GM12878 (cell line): ENCODE measurements at regions not wholly inside any gene's neighbourhood (a gene's known extent, or its start where the extent isn't known, plus 50 kb on each side); places are given as distances from the start of the nearest gene placed in this dataset.

ENCODE experiments used
- ATAC-seq: fragments of 200-7000 bp; cut with Tn5 transposase; 3 replicates; pipeline ENCODE4 v1.9.1; 2020; ENCODE audit warnings: mild to moderate bottlenecking, moderate library complexity
- BruUV-seq: library from RNA; stranded (reverse); fragments of 400-500 nt; replicated peaks from 2 replicates; lab custom pipeline; 2021; lab: Mats Ljungman, UMichigan
- CTCF ChIA-PET: fragments of 300-600 bp; sonication (Branson Sonifier 250); formaldehyde crosslinking; extraction: SDS; loops from one replicate; lab custom pipeline; 2021; ENCODE audit warnings: inconsistent platforms; lab: Yijun Ruan, JAX
- POLR2A ChIA-PET: fragments of 350-600 bp; formaldehyde crosslinking; extraction: SDS; loops from one replicate; lab custom pipeline; 2021; ENCODE audit warnings: inconsistent platforms; lab: Charles Lee
- RAD21 ChIA-PET: fragments of 300-600 bp; sonication (Branson Sonifier 250); formaldehyde crosslinking; loops from one replicate; lab custom pipeline; 2023; ENCODE audit warnings: antibody characterized with exemption; ENCODE audit not compliant: unreplicated experiment; lab: Charles Lee
- SMC1A ChIA-PET: fragments of 300-600 bp; sonication (Branson Sonifier 250); formaldehyde crosslinking; loops from one replicate; lab custom pipeline; 2023; ENCODE audit not compliant: unreplicated experiment, uncharacterized antibody; lab: Charles Lee
- DNase-seq: peaks from one replicate; pipeline ENCODE4 v3.0.0-alpha.2; 2011; ENCODE audit warnings: low read depth, low spot score
- FAIRE-seq: peaks from 3 replicates; lab custom pipeline; 2011; peaks lifted over from hg19 to GRCh38; lab: Jason Lieb, UNC
- H2AFZ ChIP-seq: 2 replicates; pipeline ENCODE4 v1.6.0; 2011; ENCODE audit warnings: low read depth, low read length, control low read depth; ENCODE audit not compliant: control insufficient read depth
- H3K27ac ChIP-seq: 2 replicates; pipeline ENCODE4 v1.5.1; 2011; ENCODE audit warnings: control low read depth; ENCODE audit not compliant: control insufficient read depth, insufficient read depth
- H3K27me3 ChIP-seq, 2 experiments: replicated peaks in 1 of 2; 2 replicates each; pipeline versions ENCODE4 v1.6.0 to v1.6.1; 2011; ENCODE audit warnings: low read length in 1 of 2; ENCODE audit not compliant: control insufficient read depth in 2 of 2, insufficient read depth in 2 of 2
- H3K36me3 ChIP-seq, 2 experiments: 2 replicates each; pipeline ENCODE4 v1.5.1; 2011; ENCODE audit warnings: low read length in 1 of 2; ENCODE audit not compliant: control insufficient read depth in 2 of 2, insufficient read depth in 2 of 2
- H3K4me1 ChIP-seq: 2 replicates; pipeline ENCODE4 v1.6.1; 2011; ENCODE audit warnings: mild to moderate bottlenecking, low read length, moderate library complexity, mixed read lengths; ENCODE audit not compliant: control insufficient read depth, insufficient read depth
- H3K4me2 ChIP-seq: 2 replicates; pipeline ENCODE4 v1.6.0; 2011; ENCODE audit warnings: control low read depth; ENCODE audit not compliant: control insufficient read depth, insufficient read depth
- H3K4me3 ChIP-seq: fragments of 200-600 bp; sonication (generic); 2 replicates; pipeline ENCODE4 v1.5.1; 2016
- H3K79me2 ChIP-seq: 2 replicates; pipeline ENCODE4 v1.6.0; 2011; ENCODE audit warnings: low read length; ENCODE audit not compliant: control insufficient read depth, insufficient read depth
- H3K9ac ChIP-seq: 2 replicates; pipeline ENCODE4 v1.8.0; 2011; ENCODE audit warnings: low read length, control low read depth, mixed read lengths; ENCODE audit not compliant: control insufficient read depth, insufficient read depth
- H3K9me3 ChIP-seq: replicated peaks from 3 replicates; pipeline ENCODE4 v1.5.1; 2011; ENCODE audit warnings: mild to moderate bottlenecking, low read length; ENCODE audit not compliant: control insufficient read depth, insufficient read depth
- H4K20me1 ChIP-seq: 2 replicates; pipeline ENCODE4 v1.6.0; 2011; ENCODE audit not compliant: control insufficient read depth, insufficient read depth
- BHLHE40 ChIP-seq, 2 experiments: fragments of 450-650 bp in 1 of 2; IDR thresholded peaks; 2 replicates each; pipeline ENCODE4 v1.6.1; 2011 to 2017; ENCODE audit warnings: low read depth in 2 of 2, borderline replicate concordance in 1 of 2, improper control_type of control experiment in 1 of 2, low read length in 1 of 2, mild to moderate bottlenecking in 1 of 2
- E2F4 ChIP-seq: IDR thresholded peaks from 2 replicates; pipeline ENCODE4 v1.6.1; 2012; ENCODE audit warnings: low read depth, low read length, improper control_type of control experiment
- FOXK2 ChIP-seq: fragments of 450-650 bp; IDR thresholded peaks from 2 replicates; pipeline ENCODE4 v1.6.1; 2017; ENCODE audit warnings: mild to moderate bottlenecking, moderate library complexity
- GABPA ChIP-seq: IDR thresholded peaks from 2 replicates; pipeline ENCODE4 v1.6.1; 2014; ENCODE audit warnings: antibody characterized with exemption, low read depth, mild to moderate bottlenecking, inconsistent platforms
- HSF1 ChIP-seq: fragments of 150-350 bp; IDR thresholded peaks from 2 replicates; pipeline ENCODE4 v1.6.1; 2014; ENCODE audit warnings: mild to moderate bottlenecking, low read depth, low read length
- JUNB ChIP-seq: IDR thresholded peaks from 2 replicates; pipeline ENCODE4 v1.6.1; 2016; ENCODE audit warnings: antibody characterized with exemption, mild to moderate bottlenecking
- LARP7 ChIP-seq: fragments of 450-650 bp; IDR thresholded peaks from 2 replicates; pipeline ENCODE4 v1.6.1; 2017; ENCODE audit warnings: mild to moderate bottlenecking
- STAT1 ChIP-seq: fragments of 450-650 bp; conservative IDR thresholded peaks from 2 replicates; pipeline ENCODE4 v1.6.1; 2014; ENCODE audit warnings: antibody characterized with exemption, mild to moderate bottlenecking
- SUZ12 ChIP-seq: fragments of 200-600 bp; sonication (generic); IDR thresholded peaks from one replicate; pipeline ENCODE4 v1.6.1; 2018; ENCODE audit warnings: antibody characterized with exemption, mild to moderate bottlenecking; ENCODE audit not compliant: unreplicated experiment
- WRNIP1 ChIP-seq: IDR thresholded peaks from 2 replicates; pipeline ENCODE4 v1.6.1; 2011; ENCODE audit warnings: low read depth, low read length, improper control_type of control experiment, borderline replicate concordance
- ZNF217 ChIP-seq: fragments of 450-650 bp; IDR thresholded peaks from 2 replicates; pipeline ENCODE4 v1.6.1; 2017; ENCODE audit warnings: antibody characterized with exemption, mild to moderate bottlenecking
- WGBS: methylation state at CpG from one replicate; pipeline ENCODE4 v1.1.6; 2016; ENCODE audit warnings: low lambda C conversion rate; ENCODE audit not compliant: insufficient replicate concordance, insufficient coverage; ENCODE audit errors: missing lambda C conversion rate; 5-methylcytosine and 5-hydroxymethylcytosine counted together
- in situ Hi-C: fragments of 300-500 bp; cut with MboI; formaldehyde crosslinking; loops from 9 replicates; pipeline ENCODE4 v1.14.3; 2018; ENCODE audit warnings: mixed read lengths
- intact Hi-C: fragments of 100-400 bp; cut with micrococcal nuclease; formaldehyde crosslinking; loops from one replicate; pipeline ENCODE4 v1.14.2; 2022; ENCODE audit not compliant: unreplicated experiment
- TF ChIP-seq, protein P1 (sequence below): fragments of 450-650 bp; conservative IDR thresholded peaks from 2 replicates; pipeline ENCODE4 v1.6.1; 2017; ENCODE audit warnings: mild to moderate bottlenecking, moderate library complexity
- TF ChIP-seq, protein P2 (sequence below): fragments of 450-650 bp; IDR thresholded peaks from 2 replicates; pipeline ENCODE4 v1.6.1; 2017; ENCODE audit warnings: mild to moderate bottlenecking

DNA sequence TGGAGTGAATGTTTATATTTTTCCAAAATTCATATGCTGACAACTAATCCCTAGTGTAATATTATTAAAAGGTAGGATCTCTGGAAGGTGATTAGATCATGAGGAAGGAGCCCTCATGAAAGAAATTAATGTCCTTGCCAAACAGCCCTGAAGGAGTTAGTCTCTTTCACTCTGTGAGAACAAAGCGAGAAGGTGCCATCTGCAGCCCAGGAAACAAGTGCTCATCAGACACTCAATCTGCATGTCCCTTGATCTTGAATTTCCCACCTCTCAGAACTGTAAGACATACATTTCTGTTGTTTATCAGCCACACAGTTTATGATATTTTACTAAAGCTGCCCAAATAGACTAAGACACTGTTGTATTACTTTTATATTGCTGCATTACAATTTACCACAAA lies 1283.4 kb downstream of the PCDH7 start:
- Histone ChIP-seq H3K27ac (no peak overlapping the region), H4K20me1 (no peaks in the 10 kb centered on the region), H3K9me3 (no peaks in the 10 kb centered on the region), H3K4me2 (no peak overlapping the region), H3K4me1 (no peaks in the 10 kb centered on the region), H2AFZ (no peak overlapping the region), H3K79me2 (no peaks in the 10 kb centered on the region), H3K27me3 (no peaks in the 10 kb centered on the region), H3K36me3 (no peaks in the 10 kb centered on the region), H3K4me3 (no peak overlapping the region), H3K9ac (no peak overlapping the region)
- intact Hi-C loops (no loop called here), in situ Hi-C loops (no loop called here)
- ChIA-PET POLR2A (no interaction called here), SMC1A (no interaction called here), RAD21 (no interaction called here), CTCF (no interaction called here)
- no TSS peak for BruUV-seq
- no peak for DNase-seq
- no peak for ATAC-seq
- FAIRE-seq = no peak
- 0% methylated on average over 1 of the region's 1 CpG for WGBS
- TF ChIP-seq SUZ12 (no peak), FOXK2 (no peak), WRNIP1 (no peak), HSF1 (no peak), E2F4 (no peak), STAT1 (no peak), LARP7 (no peak), BHLHE40 (IDR thresholded peaks at IDR 0.05; ENCODE audit: borderline replicate concordance in 1 of 2, low read depth in 2 of 2, low read length in 1 of 2) (no peak), ZNF217 (no peak), GABPA (no peak), JUNB (no peak)
- TF ChIP-seq, protein P1, sequence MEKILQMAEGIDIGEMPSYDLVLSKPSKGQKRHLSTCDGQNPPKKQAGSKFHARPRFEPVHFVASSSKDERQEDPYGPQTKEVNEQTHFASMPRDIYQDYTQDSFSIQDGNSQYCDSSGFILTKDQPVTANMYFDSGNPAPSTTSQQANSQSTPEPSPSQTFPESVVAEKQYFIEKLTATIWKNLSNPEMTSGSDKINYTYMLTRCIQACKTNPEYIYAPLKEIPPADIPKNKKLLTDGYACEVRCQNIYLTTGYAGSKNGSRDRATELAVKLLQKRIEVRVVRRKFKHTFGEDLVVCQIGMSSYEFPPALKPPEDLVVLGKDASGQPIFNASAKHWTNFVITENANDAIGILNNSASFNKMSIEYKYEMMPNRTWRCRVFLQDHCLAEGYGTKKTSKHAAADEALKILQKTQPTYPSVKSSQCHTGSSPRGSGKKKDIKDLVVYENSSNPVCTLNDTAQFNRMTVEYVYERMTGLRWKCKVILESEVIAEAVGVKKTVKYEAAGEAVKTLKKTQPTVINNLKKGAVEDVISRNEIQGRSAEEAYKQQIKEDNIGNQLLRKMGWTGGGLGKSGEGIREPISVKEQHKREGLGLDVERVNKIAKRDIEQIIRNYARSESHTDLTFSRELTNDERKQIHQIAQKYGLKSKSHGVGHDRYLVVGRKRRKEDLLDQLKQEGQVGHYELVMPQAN = no peak
- TF ChIP-seq, protein P2, sequence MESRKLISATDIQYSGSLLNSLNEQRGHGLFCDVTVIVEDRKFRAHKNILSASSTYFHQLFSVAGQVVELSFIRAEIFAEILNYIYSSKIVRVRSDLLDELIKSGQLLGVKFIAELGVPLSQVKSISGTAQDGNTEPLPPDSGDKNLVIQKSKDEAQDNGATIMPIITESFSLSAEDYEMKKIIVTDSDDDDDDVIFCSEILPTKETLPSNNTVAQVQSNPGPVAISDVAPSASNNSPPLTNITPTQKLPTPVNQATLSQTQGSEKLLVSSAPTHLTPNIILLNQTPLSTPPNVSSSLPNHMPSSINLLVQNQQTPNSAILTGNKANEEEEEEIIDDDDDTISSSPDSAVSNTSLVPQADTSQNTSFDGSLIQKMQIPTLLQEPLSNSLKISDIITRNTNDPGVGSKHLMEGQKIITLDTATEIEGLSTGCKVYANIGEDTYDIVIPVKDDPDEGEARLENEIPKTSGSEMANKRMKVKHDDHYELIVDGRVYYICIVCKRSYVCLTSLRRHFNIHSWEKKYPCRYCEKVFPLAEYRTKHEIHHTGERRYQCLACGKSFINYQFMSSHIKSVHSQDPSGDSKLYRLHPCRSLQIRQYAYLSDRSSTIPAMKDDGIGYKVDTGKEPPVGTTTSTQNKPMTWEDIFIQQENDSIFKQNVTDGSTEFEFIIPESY = no peak
- TF ChIP-seq, all 136 proteins: peak for 0
